Fibroblast of skin of right biceps (primary cell): ENCODE measurements at regions not wholly inside any gene's neighbourhood (a gene's known extent, or its start where the extent isn't known, plus 50 kb on each side); places are given as distances from the start of the nearest gene placed in this dataset.

ENCODE experiments used
- DNase-seq: peaks from one replicate; pipeline ENCODE4 v3.0.0-alpha.2; 2013

GRCh38 chr4:157443537-157443936, 223.0 kb downstream of the GRIA2 start:
- no peak for DNase-seq

- DNase-seq: no peak
These were observed 205.4 kb downstream of the GRIA2 start for GRCh38 chr4:157425897-157426296.

GRCh38 chr4:157423526-157424020, 203.0 kb downstream of the GRIA2 start:
- DNase-seq: no peak

GRCh38 chr4:157421365-157421764, 200.8 kb downstream of the GRIA2 start:
- no peak for DNase-seq
